A549 (cell line): ENCODE measurements at regions not wholly inside any gene's neighbourhood (a gene's known extent, or its start where the extent isn't known, plus 50 kb on each side); places are given as distances from the start of the nearest gene placed in this dataset.

Experiments used
- ATAC-seq, 2 experiments: fragments of 200-7000 bp in 1 of 2; fragments of >200 bp in 1 of 2; cut with Nextera tagmentation in 1 of 2; cut with Tn5 transposase in 1 of 2; 3 replicates each; pipeline versions ENCODE4 v1.8.0 to v1.9.1; 2018 to 2020; ENCODE audit warnings: mild to moderate bottlenecking in 1 of 2, moderate library complexity in 1 of 2
- CTCF ChIA-PET: fragments of 300-600 bp; sonication (Branson Sonifier 250); formaldehyde crosslinking; extraction: SDS; loops from one replicate; lab custom pipeline; 2021; ENCODE audit warnings: antibody characterized with exemption, inconsistent platforms; lab: Yijun Ruan, JAX
- POLR2A ChIA-PET: fragments of 350-600 bp; formaldehyde crosslinking; extraction: SDS; loops from one replicate; lab custom pipeline; 2021; ENCODE audit warnings: antibody characterized with exemption, inconsistent platforms; lab: Yijun Ruan, JAX
- DNase-seq, 2 experiments: peaks; one replicate each; pipeline versions ENCODE4 v3.0.0 to v3.0.0-alpha.2; 2011 to 2016; ENCODE audit warnings: low read depth in 1 of 2, low spot score in 1 of 2
- FAIRE-seq: peaks from 2 replicates; lab custom pipeline; 2011; peaks lifted over from hg19 to GRCh38; lab: Jason Lieb, UNC
- H3K27ac ChIP-seq, 2 experiments: fragments of >200 bp; sonication (Bioruptor Twin); formaldehyde crosslinking; 3 replicates each; pipeline ENCODE4 v1.5.1; 2016 to 2017
- H3K4me1 ChIP-seq: fragments of >200 bp; sonication (Bioruptor Twin); formaldehyde crosslinking; 3 replicates; pipeline ENCODE4 v1.6.1; 2016
- H3K4me2 ChIP-seq: fragments of >200 bp; sonication (Bioruptor Twin); formaldehyde crosslinking; 3 replicates; pipeline ENCODE4 v1.6.1; 2016
- H3K4me3 ChIP-seq: fragments of >200 bp; sonication (Bioruptor Twin); formaldehyde crosslinking; 3 replicates; pipeline ENCODE4 v1.5.1; 2016
- H3K9me3 ChIP-seq: fragments of >200 bp; sonication (Bioruptor Twin); formaldehyde crosslinking; 3 replicates; pipeline ENCODE4 v1.6.1; 2016
- BHLHE40 ChIP-seq: IDR thresholded peaks from 2 replicates; pipeline ENCODE4 v1.6.1; 2012; ENCODE audit warnings: low read depth, low read length, inconsistent platforms
- CBX2 ChIP-seq: fragments of 200-600 bp; sonication (generic); IDR thresholded peaks from 2 replicates; pipeline ENCODE4 v1.6.1; 2016; ENCODE audit warnings: low read depth, mild to moderate bottlenecking, borderline replicate concordance
- CBX8 ChIP-seq: fragments of 200-600 bp; sonication (generic); IDR thresholded peaks from 2 replicates; pipeline ENCODE4 v1.6.1; 2016
- CEBPB ChIP-seq, 2 experiments: fragments of >200 bp in 1 of 2; sonication (Bioruptor Twin) in 1 of 2; formaldehyde crosslinking in 1 of 2; IDR thresholded peaks; 2 replicates each; pipeline ENCODE4 v1.6.1; 2012 to 2016
- CTCF ChIP-seq: fragments of >200 bp; sonication (Bioruptor Twin); formaldehyde crosslinking; IDR thresholded peaks from 3 replicates; pipeline ENCODE4 v1.5.1; 2016
- ELK1 ChIP-seq: fragments of 150-350 bp; IDR thresholded peaks from 2 replicates; pipeline ENCODE4 v1.6.1; 2014; ENCODE audit warnings: low read depth, mild to moderate bottlenecking, low read length
- EP300 ChIP-seq, 2 experiments: fragments of >200 bp; sonication (Bioruptor Twin); formaldehyde crosslinking; IDR thresholded peaks; 2 replicates in 1 of 2; 3 replicates in 1 of 2; pipeline ENCODE4 v1.6.1; 2016 to 2017
- ESRRA ChIP-seq: fragments of 150-350 bp; IDR thresholded peaks from 2 replicates; pipeline ENCODE4 v1.6.1; 2014; ENCODE audit warnings: mild to moderate bottlenecking, low read length, borderline replicate concordance
- FOSB ChIP-seq: fragments of 250-450 bp; sonication (Bioruptor Pico); IDR thresholded peaks from 2 replicates; pipeline ENCODE4 v1.5.0; 2020; ENCODE audit warnings: mild to moderate bottlenecking, moderate library complexity
- FOSL2 ChIP-seq, 2 experiments: fragments of 450-650 bp in 1 of 2; fragments of >200 bp in 1 of 2; sonication (Bioruptor Twin) in 1 of 2; formaldehyde crosslinking; IDR thresholded peaks; 2 replicates each; pipeline versions ENCODE4 v1.5.0 to v1.6.1; 2016 to 2020; ENCODE audit warnings: mild to moderate bottlenecking in 1 of 2, moderate library complexity in 1 of 2
- HDAC2 ChIP-seq: fragments of 200-600 bp; sonication (generic); IDR thresholded peaks from 2 replicates; pipeline ENCODE4 v1.6.1; 2016
- HOXB13 ChIP-seq: fragments of 250-450 bp; sonication (Bioruptor Pico); IDR thresholded peaks from 2 replicates; pipeline ENCODE4 v1.5.0; 2020; ENCODE audit warnings: low read depth, mild to moderate bottlenecking, moderate library complexity
- JUN ChIP-seq, 2 experiments: fragments of >200 bp; sonication (Bioruptor Twin); formaldehyde crosslinking; IDR thresholded peaks; 2 replicates in 1 of 2; 3 replicates in 1 of 2; pipeline ENCODE4 v1.6.1; 2016 to 2017
- MYC ChIP-seq: IDR thresholded peaks from 2 replicates; pipeline ENCODE4 v1.6.1; 2012; ENCODE audit warnings: mild to moderate bottlenecking, inconsistent platforms, low read length, improper control_type of control experiment, borderline replicate concordance
- NFE2L2 ChIP-seq: fragments of 150-350 bp; conservative IDR thresholded peaks from 2 replicates; pipeline ENCODE4 v1.6.1; 2014; ENCODE audit warnings: low read length
- POLR2AphosphoS2 ChIP-seq: conservative IDR thresholded peaks from 2 replicates; pipeline ENCODE4 v1.6.1; 2012; ENCODE audit warnings: low read length, improper control_type of control experiment, inconsistent platforms
- RARB ChIP-seq: fragments of 250-450 bp; sonication (Bioruptor Pico); IDR thresholded peaks from 2 replicates; pipeline ENCODE4 v1.8.0; 2021; ENCODE audit warnings: mild to moderate bottlenecking, moderate library complexity
- RCOR1 ChIP-seq: fragments of 150-350 bp; IDR thresholded peaks from 2 replicates; pipeline ENCODE4 v1.6.1; 2014; ENCODE audit warnings: antibody characterized with exemption, low read length, low read depth
- RFX5 ChIP-seq: fragments of 450-650 bp; IDR thresholded peaks from 2 replicates; pipeline ENCODE4 v1.7.1; 2014; ENCODE audit warnings: antibody characterized with exemption, mild to moderate bottlenecking, moderate library complexity
- SREBF2 ChIP-seq: fragments of 450-650 bp; IDR thresholded peaks from 2 replicates; pipeline ENCODE4 v1.6.1; 2014; ENCODE audit warnings: mild to moderate bottlenecking, moderate library complexity
- TP53 ChIP-seq: fragments of 250-450 bp; sonication (Bioruptor Pico); IDR thresholded peaks from 2 replicates; pipeline ENCODE4 v1.5.0; 2021; ENCODE audit warnings: mild to moderate bottlenecking, moderate library complexity
- USF2 ChIP-seq: fragments of 450-650 bp; IDR thresholded peaks from 2 replicates; pipeline ENCODE4 v1.6.1; 2014; ENCODE audit warnings: antibody characterized with exemption
- ZC3H11A ChIP-seq: fragments of 450-650 bp; IDR thresholded peaks from 2 replicates; pipeline ENCODE4 v1.6.1; 2014; ENCODE audit warnings: antibody characterized with exemption, mild to moderate bottlenecking
- ZSCAN20 ChIP-seq: fragments of 250-450 bp; sonication (Bioruptor Pico); IDR thresholded peaks from 2 replicates; pipeline ENCODE4 v1.8.0; 2022; ENCODE audit warnings: mild to moderate bottlenecking, moderate library complexity
- WGBS: methylation state at CpG from one replicate; pipeline ENCODE4 v1.1.6; 2017; ENCODE audit errors: missing lambda C conversion rate; 5-methylcytosine and 5-hydroxymethylcytosine counted together
- TF ChIP-seq, protein P1 (sequence below): fragments of 250-450 bp; sonication (Bioruptor Pico); IDR thresholded peaks from 2 replicates; pipeline ENCODE4 v1.5.0; 2021; ENCODE audit warnings: mild to moderate bottlenecking, moderate library complexity, borderline replicate concordance

GRCh38 chr1:4951601-4952000 is 297.2 kb downstream of the AJAP1 start:
- TF ChIP-seq CTCF (no peak), BHLHE40 (no peak), FOSL2 (IDR thresholded peaks at IDR 0.05) (no peak), FOSL2 (CRISPR knock-in tag; IDR thresholded peaks at IDR 0.05) (no peak), FOSB (no peak), NFE2L2 (no peak), HDAC2 (no peak), RCOR1 (no peak), EP300 (IDR thresholded peaks at IDR 0.05) (no peak), ESRRA (no peak), MYC (no peak), CEBPB (IDR thresholded peaks at IDR 0.05) (no peak), SREBF2 (no peak), ELK1 (no peak), ZSCAN20 (CRISPR knock-in tag) (no peak), CBX8 (no peak), CBX2 (no peak), POLR2AphosphoS2 (no peak), HOXB13 (CRISPR knock-in tag) (no peak)
- WGBS, result 23% methylated on average over 8 of the region's 8 CpGs
- no peak for ATAC-seq
- FAIRE-seq, result no peak
- H3K4me3 ChIP-seq, result no peak overlapping the region
- no peaks in the 10 kb centered on the region for H3K4me1 ChIP-seq
- POLR2A ChIA-PET, result no interaction called here
- no peaks in the 10 kb centered on the region for H3K9me3 ChIP-seq
- H3K4me2 ChIP-seq, result no peak overlapping the region
- H3K27ac ChIP-seq, result no peak overlapping the region
- CTCF ChIA-PET, result no interaction called here
- no peak for DNase-seq

GRCh38 chr1:4946343-4946742 is 291.9 kb downstream of the AJAP1 start:
- Histone ChIP-seq H3K27ac (no peak overlapping the region), H3K4me1 (no peaks in the 10 kb centered on the region), H3K9me3 (no peaks in the 10 kb centered on the region), H3K4me2 (no peak overlapping the region), H3K4me3 (no peak overlapping the region)
- TF ChIP-seq, protein P1, sequence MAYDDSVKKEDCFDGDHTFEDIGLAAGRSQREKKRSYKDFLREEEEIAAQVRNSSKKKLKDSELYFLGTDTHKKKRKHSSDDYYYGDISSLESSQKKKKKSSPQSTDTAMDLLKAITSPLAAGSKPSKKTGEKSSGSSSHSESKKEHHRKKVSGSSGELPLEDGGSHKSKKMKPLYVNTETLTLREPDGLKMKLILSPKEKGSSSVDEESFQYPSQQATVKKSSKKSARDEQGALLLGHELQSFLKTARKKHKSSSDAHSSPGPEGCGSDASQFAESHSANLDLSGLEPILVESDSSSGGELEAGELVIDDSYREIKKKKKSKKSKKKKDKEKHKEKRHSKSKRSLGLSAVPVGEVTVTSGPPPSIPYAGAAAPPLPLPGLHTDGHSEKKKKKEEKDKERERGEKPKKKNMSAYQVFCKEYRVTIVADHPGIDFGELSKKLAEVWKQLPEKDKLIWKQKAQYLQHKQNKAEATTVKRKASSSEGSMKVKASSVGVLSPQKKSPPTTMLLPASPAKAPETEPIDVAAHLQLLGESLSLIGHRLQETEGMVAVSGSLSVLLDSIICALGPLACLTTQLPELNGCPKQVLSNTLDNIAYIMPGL, result no peak
- TF ChIP-seq ZC3H11A (no peak), RARB (CRISPR knock-in tag) (no peak), JUN (IDR thresholded peaks at IDR 0.05) (no peak), SREBF2 (no peak), USF2 (no peak), CEBPB (IDR thresholded peaks at IDR 0.05) (no peak), HOXB13 (CRISPR knock-in tag) (no peak), RFX5 (no peak), TP53 (CRISPR knock-in tag) (no peak)
- ChIA-PET CTCF (no interaction called here), POLR2A (no interaction called here)
- no peak for ATAC-seq
- FAIRE-seq, result no peak
- no peak for DNase-seq
- 38% methylated on average over 5 of the region's 5 CpGs for WGBS
